ENCODE measurements at regions not wholly inside any gene's neighbourhood (a gene's known extent, or its start where the extent isn't known, plus 50 kb on each side); places are given as distances from the start of the nearest gene placed in this dataset.

- ChIA-PET POLR2A (ENCODE audit: low non-redundant PET) (no interaction called here), CTCF (no interaction called here)
- DNase-seq (ENCODE audit: low spot score): no peak
- no peak overlapping the region for H3K27ac ChIP-seq
- no peak for TF ChIP-seq CTCF (conservative IDR thresholded peaks at IDR 0.05; ENCODE audit: low read depth)
These were observed 209.4 kb upstream of the LRFN2 start for GRCh38 chr6:40796260-40797221.

GRCh38 chr6:40794586-40794985 lies 207.4 kb upstream of the LRFN2 start:
- no peak for DNase-seq (ENCODE audit: low spot score)
- no peak for TF ChIP-seq CTCF (conservative IDR thresholded peaks at IDR 0.05; ENCODE audit: low read depth)
- no peak overlapping the region for H3K27ac ChIP-seq
- CTCF ChIA-PET: no interaction called here
- POLR2A ChIA-PET (ENCODE audit: low non-redundant PET): no interaction called here

DNA sequence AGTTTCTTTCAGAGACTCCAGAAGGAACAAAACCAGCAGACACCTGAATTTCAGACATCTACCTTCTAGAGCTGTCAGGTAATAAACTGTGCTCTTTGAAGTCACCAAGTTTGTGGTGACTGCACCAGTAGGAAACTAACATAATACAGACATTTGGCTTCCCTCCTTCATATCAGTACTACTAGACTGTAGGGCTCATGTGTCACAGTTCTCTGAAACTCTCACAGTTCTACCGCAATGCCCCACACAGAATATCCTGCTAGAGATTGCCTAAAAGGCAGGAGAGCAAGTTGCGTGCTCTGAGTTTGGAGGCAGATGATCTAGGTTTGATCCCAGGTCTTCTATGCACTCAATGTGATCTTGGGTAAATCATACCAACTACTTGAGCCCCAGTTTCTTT lies 205.0 kb upstream of the LRFN2 start:
- ChIA-PET CTCF (no interaction called here), POLR2A (ENCODE audit: low non-redundant PET) (no interaction called here)
- DNase-seq (ENCODE audit: low spot score): no peak
- no peak for TF ChIP-seq CTCF (conservative IDR thresholded peaks at IDR 0.05; ENCODE audit: low read depth)
- no peak overlapping the region for H3K27ac ChIP-seq

- no peak for TF ChIP-seq CTCF (conservative IDR thresholded peaks at IDR 0.05; ENCODE audit: low read depth)
- DNase-seq (ENCODE audit: low spot score): no peak
- POLR2A ChIA-PET (ENCODE audit: low non-redundant PET): no interaction called here
- H3K27ac ChIP-seq: no peak overlapping the region
- CTCF ChIA-PET: interaction anchor here (0.6 kb wide), 1 partner anchor 295 kb away, joined by 3 read pairs; no protein-coding TSS in a partner anchor
These were observed 203.8 kb upstream of the LRFN2 start for GRCh38 chr6:40791004-40791403.

DNA sequence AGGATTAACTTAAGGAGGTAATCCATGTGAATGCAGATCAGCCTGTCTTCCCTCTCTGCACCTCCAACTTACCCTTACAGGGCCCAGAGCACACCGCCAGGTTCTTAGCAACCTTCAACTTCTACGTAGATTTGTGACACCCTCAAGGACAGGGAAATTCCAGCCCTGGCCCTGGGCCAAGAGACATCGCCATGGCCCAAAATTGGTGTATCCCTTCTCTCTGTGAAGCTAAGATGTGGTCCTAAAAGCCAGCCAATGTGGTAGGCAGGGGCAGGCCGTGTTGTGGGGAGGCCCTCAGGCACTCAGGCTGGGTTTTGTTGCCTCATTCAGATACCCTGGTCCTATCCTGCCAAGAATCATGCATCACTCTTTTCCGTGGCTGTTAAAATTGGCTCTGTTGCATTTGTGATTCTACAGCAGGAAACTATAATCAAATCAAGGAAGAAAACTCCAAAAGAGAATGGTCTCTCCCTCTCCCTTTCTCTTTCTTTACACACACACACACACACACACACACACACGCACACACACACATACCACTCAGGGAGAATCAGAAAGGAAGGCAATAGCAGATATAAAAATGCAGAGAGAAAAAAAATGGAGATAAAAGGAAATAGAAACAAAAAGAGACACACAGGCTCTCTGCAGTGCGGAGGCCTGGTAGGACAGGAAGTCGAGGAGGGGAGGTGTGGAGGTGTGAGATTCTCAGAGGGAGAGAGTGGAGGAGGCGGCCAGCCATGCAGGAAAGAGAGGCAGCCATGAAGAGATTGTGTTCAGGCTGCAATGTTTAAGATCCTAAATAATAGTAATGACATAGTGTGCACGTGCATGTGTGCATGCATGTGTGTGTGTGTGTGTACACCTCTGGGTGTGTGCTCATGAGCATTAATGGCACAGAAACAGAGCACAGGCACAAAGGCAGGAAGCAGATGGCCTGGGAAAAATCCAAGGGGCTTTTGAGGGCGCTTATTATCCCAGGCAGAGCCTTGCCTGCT lies 201.8 kb upstream of the LRFN2 start:
- TF ChIP-seq CTCF (conservative IDR thresholded peaks at IDR 0.05; ENCODE audit: low read depth): no peak
- H3K27ac ChIP-seq: no peak overlapping the region
- ChIA-PET CTCF (no interaction called here), POLR2A (ENCODE audit: low non-redundant PET) (no interaction called here)
- DNase-seq (ENCODE audit: low spot score): no peak

DNA sequence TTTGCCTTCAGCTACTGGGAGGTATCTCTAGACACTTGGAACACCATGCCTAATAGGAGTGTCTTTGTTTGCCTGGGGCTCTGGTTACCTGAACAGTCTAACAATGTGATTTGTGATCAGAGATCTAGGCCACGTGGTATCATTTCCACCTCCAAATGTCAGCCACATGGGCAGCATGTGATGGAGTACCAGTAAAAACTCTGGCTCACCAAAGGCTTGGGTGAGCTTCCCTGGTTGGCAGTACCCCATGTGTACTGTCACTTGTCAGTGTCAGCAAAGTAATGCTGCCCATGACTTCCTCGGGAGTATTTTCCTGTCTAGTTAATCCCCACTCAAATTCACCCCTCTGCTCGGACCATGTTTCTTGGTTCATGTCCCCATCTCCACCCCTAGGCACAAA lies 195.2 kb upstream of the LRFN2 start:
- TF ChIP-seq CTCF (conservative IDR thresholded peaks at IDR 0.05; ENCODE audit: low read depth): no peak
- CTCF ChIA-PET: no interaction called here
- POLR2A ChIA-PET (ENCODE audit: low non-redundant PET): no interaction called here
- no peak for DNase-seq (ENCODE audit: low spot score)
- H3K27ac ChIP-seq: no peak overlapping the region
